ENCODE measurements at regions not wholly inside any gene's neighbourhood (a gene's known extent, or its start where the extent isn't known, plus 50 kb on each side); places are given as distances from the start of the nearest gene placed in this dataset.

DNA sequence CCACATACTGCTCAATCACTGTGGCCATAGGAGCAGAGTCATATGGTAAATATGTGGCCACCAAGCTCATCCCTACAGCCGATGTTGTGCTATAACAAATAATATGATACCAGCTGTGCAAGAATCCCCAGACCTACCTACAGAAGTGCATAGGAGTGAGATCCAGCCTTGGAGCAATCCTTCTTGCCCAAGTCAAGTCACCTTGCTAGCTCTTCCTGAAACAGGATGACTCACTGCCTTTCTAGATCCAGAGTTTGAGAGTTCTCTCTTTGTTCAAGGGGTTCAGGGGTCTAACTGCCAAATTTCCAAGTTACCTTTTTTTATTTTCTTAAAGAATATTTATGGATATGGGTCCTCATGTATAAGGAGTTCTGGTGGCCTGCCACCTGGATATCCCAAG lies 195.7 kb upstream of the MAN1A1 start:
- H3K79me2 ChIP-seq (ENCODE audit: low read length): no peaks in the 10 kb centered on the region
- TF ChIP-seq EZH2phosphoT487 (IDR thresholded peaks at IDR 0.05; ENCODE audit: low read depth): no peak
- TF ChIP-seq, protein P1, sequence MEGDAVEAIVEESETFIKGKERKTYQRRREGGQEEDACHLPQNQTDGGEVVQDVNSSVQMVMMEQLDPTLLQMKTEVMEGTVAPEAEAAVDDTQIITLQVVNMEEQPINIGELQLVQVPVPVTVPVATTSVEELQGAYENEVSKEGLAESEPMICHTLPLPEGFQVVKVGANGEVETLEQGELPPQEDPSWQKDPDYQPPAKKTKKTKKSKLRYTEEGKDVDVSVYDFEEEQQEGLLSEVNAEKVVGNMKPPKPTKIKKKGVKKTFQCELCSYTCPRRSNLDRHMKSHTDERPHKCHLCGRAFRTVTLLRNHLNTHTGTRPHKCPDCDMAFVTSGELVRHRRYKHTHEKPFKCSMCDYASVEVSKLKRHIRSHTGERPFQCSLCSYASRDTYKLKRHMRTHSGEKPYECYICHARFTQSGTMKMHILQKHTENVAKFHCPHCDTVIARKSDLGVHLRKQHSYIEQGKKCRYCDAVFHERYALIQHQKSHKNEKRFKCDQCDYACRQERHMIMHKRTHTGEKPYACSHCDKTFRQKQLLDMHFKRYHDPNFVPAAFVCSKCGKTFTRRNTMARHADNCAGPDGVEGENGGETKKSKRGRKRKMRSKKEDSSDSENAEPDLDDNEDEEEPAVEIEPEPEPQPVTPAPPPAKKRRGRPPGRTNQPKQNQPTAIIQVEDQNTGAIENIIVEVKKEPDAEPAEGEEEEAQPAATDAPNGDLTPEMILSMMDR (IDR thresholded peaks at IDR 0.05; ENCODE audit: low read depth, low read length): no peak
- H4K20me1 ChIP-seq (ENCODE audit: insufficient read depth, low read length): no peaks in the 10 kb centered on the region
- no peak overlapping the region for H2AFZ ChIP-seq (ENCODE audit: low read depth, low read length)
- H3K9me3 ChIP-seq (ENCODE audit: insufficient read depth, low read length): no peaks in the 10 kb centered on the region
- H3K27me3 ChIP-seq (ENCODE audit: low read depth, low read length): no peaks in the 10 kb centered on the region
- no peak overlapping the region for H3K4me3 ChIP-seq (ENCODE audit: low read length)
- no peaks in the 10 kb centered on the region for H3K36me3 ChIP-seq (replicated peaks; ENCODE audit: low read depth, low read length)
- no peak overlapping the region for H3K4me2 ChIP-seq (ENCODE audit: low read length)
- H3K27ac ChIP-seq (ENCODE audit: low read length): no peak overlapping the region
- H3K9ac ChIP-seq (ENCODE audit: low read length): no peak overlapping the region
- no peaks in the 10 kb centered on the region for H3K4me1 ChIP-seq (ENCODE audit: low read length)

DNA sequence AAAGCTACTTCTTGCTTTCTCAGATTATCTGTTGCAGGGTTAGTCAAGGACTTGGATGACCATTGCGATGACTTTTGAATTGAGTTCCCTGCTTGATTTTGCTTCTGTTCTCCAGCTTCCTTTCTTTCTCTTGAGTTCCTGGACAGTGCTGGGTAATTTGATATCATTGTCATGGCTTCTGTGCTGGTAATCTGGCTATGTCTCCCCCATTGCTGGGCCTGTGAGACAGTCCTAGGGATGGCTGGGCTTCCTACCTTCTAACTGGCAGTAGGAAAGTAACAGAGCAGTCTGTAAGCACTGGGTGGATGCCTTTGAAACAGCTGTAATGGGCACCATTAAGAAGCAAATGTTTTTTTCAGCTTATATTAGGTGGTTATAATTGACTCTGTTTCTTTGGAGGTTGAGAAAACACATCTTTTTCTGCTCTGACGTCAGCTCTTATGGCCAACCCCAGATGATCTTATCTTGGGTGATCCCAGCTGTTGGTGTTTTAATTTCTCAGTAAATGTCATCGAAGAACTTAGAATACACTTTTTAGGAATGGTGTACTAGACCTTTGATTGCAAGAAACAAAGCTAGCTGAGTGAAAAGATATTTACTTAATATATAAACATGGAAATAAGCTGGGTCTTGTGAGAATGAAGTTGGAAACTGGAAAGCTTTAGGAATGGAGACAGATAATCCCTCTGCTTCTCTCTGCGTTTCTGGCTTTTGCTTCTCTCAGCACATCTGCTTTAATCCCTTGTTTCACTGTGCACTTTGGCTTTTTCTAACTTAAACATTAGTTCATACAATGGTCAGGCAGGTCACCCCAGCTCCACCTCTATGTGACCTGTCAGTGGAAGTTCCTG lies 195.0 kb upstream of the MAN1A1 start:
- H3K79me2 ChIP-seq (ENCODE audit: low read length): no peaks in the 10 kb centered on the region
- H3K9me3 ChIP-seq (ENCODE audit: insufficient read depth, low read length): no peaks in the 10 kb centered on the region
- H3K4me2 ChIP-seq (ENCODE audit: low read length): no peak overlapping the region
- H3K9ac ChIP-seq (ENCODE audit: low read length): no peak overlapping the region
- H4K20me1 ChIP-seq (ENCODE audit: insufficient read depth, low read length): no peaks in the 10 kb centered on the region
- no peaks in the 10 kb centered on the region for H3K4me1 ChIP-seq (ENCODE audit: low read length)
- no peaks in the 10 kb centered on the region for H3K27me3 ChIP-seq (ENCODE audit: low read depth, low read length)
- H3K36me3 ChIP-seq (replicated peaks; ENCODE audit: low read depth, low read length): no peaks in the 10 kb centered on the region
- H3K4me3 ChIP-seq (ENCODE audit: low read length): no peak overlapping the region
- no peak overlapping the region for H2AFZ ChIP-seq (ENCODE audit: low read depth, low read length)
- TF ChIP-seq, protein P1 (IDR thresholded peaks at IDR 0.05; ENCODE audit: low read depth, low read length): no peak
- no peak for TF ChIP-seq EZH2phosphoT487 (IDR thresholded peaks at IDR 0.05; ENCODE audit: low read depth)
- H3K27ac ChIP-seq (ENCODE audit: low read length): no peak overlapping the region

DNA sequence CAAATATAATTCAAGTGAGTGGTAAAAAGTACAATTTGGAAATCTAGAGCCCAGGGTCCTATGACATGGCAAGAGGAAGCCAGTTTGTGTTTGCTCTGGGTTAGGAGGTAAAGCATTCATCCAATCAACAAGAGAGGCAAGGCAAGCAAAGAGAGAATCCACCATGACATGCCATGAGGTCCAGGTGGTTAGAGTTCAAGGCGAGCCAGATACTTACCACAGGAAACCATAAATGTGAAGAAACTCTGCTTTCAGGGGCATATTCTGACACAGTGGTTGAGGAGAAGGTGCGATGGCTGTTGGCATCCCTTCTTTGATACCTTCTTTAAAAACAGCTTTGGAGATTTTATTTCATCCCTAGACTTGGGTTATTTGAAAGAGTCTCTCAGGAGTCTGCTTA lies 193.8 kb upstream of the MAN1A1 start:
- no peaks in the 10 kb centered on the region for H3K79me2 ChIP-seq (ENCODE audit: low read length)
- H3K4me1 ChIP-seq (ENCODE audit: low read length): no peaks in the 10 kb centered on the region
- H2AFZ ChIP-seq (ENCODE audit: low read depth, low read length): no peak overlapping the region
- TF ChIP-seq, protein P1 (IDR thresholded peaks at IDR 0.05; ENCODE audit: low read depth, low read length): no peak
- no peak for TF ChIP-seq EZH2phosphoT487 (IDR thresholded peaks at IDR 0.05; ENCODE audit: low read depth)
- no peaks in the 10 kb centered on the region for H3K27me3 ChIP-seq (ENCODE audit: low read depth, low read length)
- no peak overlapping the region for H3K4me2 ChIP-seq (ENCODE audit: low read length)
- no peaks in the 10 kb centered on the region for H4K20me1 ChIP-seq (ENCODE audit: insufficient read depth, low read length)
- no peak overlapping the region for H3K9ac ChIP-seq (ENCODE audit: low read length)
- no peaks in the 10 kb centered on the region for H3K36me3 ChIP-seq (replicated peaks; ENCODE audit: low read depth, low read length)
- no peak overlapping the region for H3K27ac ChIP-seq (ENCODE audit: low read length)
- no peaks in the 10 kb centered on the region for H3K9me3 ChIP-seq (ENCODE audit: insufficient read depth, low read length)
- no peak overlapping the region for H3K4me3 ChIP-seq (ENCODE audit: low read length)

DNA sequence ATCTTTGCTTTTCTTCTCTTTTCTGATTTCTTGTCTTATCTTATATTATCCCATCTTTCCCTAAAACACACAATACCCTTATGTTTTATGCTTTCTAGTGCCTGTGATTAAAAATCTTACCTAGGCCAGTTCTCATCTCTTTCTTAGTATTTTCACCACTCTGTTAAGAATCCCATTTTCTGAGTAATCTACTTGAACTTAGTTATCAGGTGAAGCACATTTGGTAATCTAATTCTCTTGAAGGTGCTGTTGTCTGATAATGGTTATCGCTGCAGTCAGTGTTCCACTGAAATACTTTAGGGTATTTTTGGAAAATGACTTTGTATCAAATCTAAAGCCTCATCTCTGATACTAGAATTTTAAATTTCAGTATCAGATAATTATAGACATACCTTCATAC lies 192.5 kb upstream of the MAN1A1 start:
- H3K36me3 ChIP-seq (replicated peaks; ENCODE audit: low read depth, low read length): no peaks in the 10 kb centered on the region
- H3K27ac ChIP-seq (ENCODE audit: low read length): no peak overlapping the region
- no peaks in the 10 kb centered on the region for H4K20me1 ChIP-seq (ENCODE audit: insufficient read depth, low read length)
- no peak overlapping the region for H3K9ac ChIP-seq (ENCODE audit: low read length)
- H3K9me3 ChIP-seq (ENCODE audit: insufficient read depth, low read length): no peaks in the 10 kb centered on the region
- H2AFZ ChIP-seq (ENCODE audit: low read depth, low read length): no peak overlapping the region
- no peaks in the 10 kb centered on the region for H3K27me3 ChIP-seq (ENCODE audit: low read depth, low read length)
- no peak overlapping the region for H3K4me2 ChIP-seq (ENCODE audit: low read length)
- TF ChIP-seq EZH2phosphoT487 (IDR thresholded peaks at IDR 0.05; ENCODE audit: low read depth): no peak
- TF ChIP-seq, protein P1 (IDR thresholded peaks at IDR 0.05; ENCODE audit: low read depth, low read length): no peak
- no peaks in the 10 kb centered on the region for H3K4me1 ChIP-seq (ENCODE audit: low read length)
- H3K79me2 ChIP-seq (ENCODE audit: low read length): no peaks in the 10 kb centered on the region
- no peak overlapping the region for H3K4me3 ChIP-seq (ENCODE audit: low read length)
